Esophagus squamous epithelium (tissue), 5 donors: ENCODE measurements at regions not wholly inside any gene's neighbourhood (a gene's known extent, or its start where the extent isn't known, plus 50 kb on each side); places are given as distances from the start of the nearest gene placed in this dataset.

Experiments
- DNase-seq: peaks from one replicate; lab custom pipeline; 2025; lab: John Stamatoyannopoulos, UW
- H3K27ac ChIP-seq, 4 donors: fragments of 200-600 bp; sonication (generic); one replicate each; pipeline ENCODE4 v1.5.1; 2016 to 2019; ENCODE audit warnings: mild to moderate bottlenecking in 1 of 4
- H3K27me3 ChIP-seq, 4 donors: fragments of 200-600 bp; sonication (generic); 1 replicate in 3 of 4; 2 replicates in 1 of 4; pipeline versions ENCODE4 v1.5.1 to v1.6.0; 2017 to 2021; ENCODE audit warnings: antibody characterized with exemption in 1 of 4
- H3K36me3 ChIP-seq, 3 donors: fragments of 200-600 bp; sonication (generic); one replicate each; pipeline ENCODE4 v1.5.1; 2016 to 2019
- H3K4me1 ChIP-seq, 3 donors: fragments of 200-600 bp; sonication (generic); one replicate each; pipeline ENCODE4 v1.5.1; 2017 to 2019
- H3K4me3 ChIP-seq, 4 donors: fragments of 200-600 bp; sonication (generic); 1 replicate in 3 of 4; 2 replicates in 1 of 4; pipeline ENCODE4 v1.5.1; 2016 to 2019; ENCODE audit warnings: mild to moderate bottlenecking in 2 of 4, moderate library complexity in 1 of 4
- H3K9me3 ChIP-seq, 3 donors: fragments of 200-600 bp; sonication (generic); one replicate each; pipeline ENCODE4 v1.5.1; 2016 to 2019
- POLR2A ChIP-seq, 4 donors: fragments of 450-650 bp; IDR thresholded peaks; one replicate each; pipeline ENCODE4 v1.6.1; 2017; ENCODE audit warnings: antibody characterized with exemption in 4 of 4, mild to moderate bottlenecking in 4 of 4, moderate library complexity in 3 of 4
- WGBS, 2 donors: methylation state at CpG; one replicate each; pipeline ENCODE4 v1.1.5; 2018; 5-methylcytosine and 5-hydroxymethylcytosine counted together
- intact Hi-C: fragments of 100-400 bp; cut with DNase I; formaldehyde crosslinking; loops from one replicate; pipeline ENCODE4 v1.15.0; 2022
- TF ChIP-seq, protein P1 (sequence below), 6 experiments: fragments of 450-650 bp in 4 of 6; fragments of 200-600 bp in 2 of 6; sonication (generic) in 2 of 6; IDR thresholded peaks; one replicate each; pipeline ENCODE4 v1.5.1; 2016 to 2019; ENCODE audit warnings: antibody characterized with exemption in 6 of 6, mild to moderate bottlenecking in 4 of 6, moderate library complexity in 4 of 6
- donor health status: DM: yes; HTN: yes; CAD: no.

GRCh38 chr5:39519566-39520231 is 94.9 kb upstream of the DAB2 start:
- intact Hi-C loops = no loop called here
- no peak for TF ChIP-seq POLR2A (IDR thresholded peaks at IDR 0.05)
- TF ChIP-seq, protein P1, sequence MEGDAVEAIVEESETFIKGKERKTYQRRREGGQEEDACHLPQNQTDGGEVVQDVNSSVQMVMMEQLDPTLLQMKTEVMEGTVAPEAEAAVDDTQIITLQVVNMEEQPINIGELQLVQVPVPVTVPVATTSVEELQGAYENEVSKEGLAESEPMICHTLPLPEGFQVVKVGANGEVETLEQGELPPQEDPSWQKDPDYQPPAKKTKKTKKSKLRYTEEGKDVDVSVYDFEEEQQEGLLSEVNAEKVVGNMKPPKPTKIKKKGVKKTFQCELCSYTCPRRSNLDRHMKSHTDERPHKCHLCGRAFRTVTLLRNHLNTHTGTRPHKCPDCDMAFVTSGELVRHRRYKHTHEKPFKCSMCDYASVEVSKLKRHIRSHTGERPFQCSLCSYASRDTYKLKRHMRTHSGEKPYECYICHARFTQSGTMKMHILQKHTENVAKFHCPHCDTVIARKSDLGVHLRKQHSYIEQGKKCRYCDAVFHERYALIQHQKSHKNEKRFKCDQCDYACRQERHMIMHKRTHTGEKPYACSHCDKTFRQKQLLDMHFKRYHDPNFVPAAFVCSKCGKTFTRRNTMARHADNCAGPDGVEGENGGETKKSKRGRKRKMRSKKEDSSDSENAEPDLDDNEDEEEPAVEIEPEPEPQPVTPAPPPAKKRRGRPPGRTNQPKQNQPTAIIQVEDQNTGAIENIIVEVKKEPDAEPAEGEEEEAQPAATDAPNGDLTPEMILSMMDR (IDR thresholded peaks at IDR 0.05) = no peak
- Histone ChIP-seq H3K27ac (peak overlapping the region in 2 of 4 donors; percentile 31 to 57), H3K4me3 (no peak overlapping the region), H3K9me3 (no peaks in the 10 kb centered on the region), H3K36me3 (no peaks in the 10 kb centered on the region), H3K27me3 (no peaks in the 10 kb centered on the region), H3K4me1 (peaks cover 0 to 17% (median 0%) of the 10 kb centered on the region in 3 donors)
- WGBS, 2 donors = 45% methylated on average over 3 of the region's 3 CpGs
- DNase-seq = no peak

GRCh38 chr5:39519079-39519478 is 94.3 kb upstream of the DAB2 start:
- Histone ChIP-seq H3K4me3 (no peak overlapping the region), H3K9me3 (no peaks in the 10 kb centered on the region), H3K27me3 (no peaks in the 10 kb centered on the region), H3K27ac (no peak overlapping the region), H3K4me1 (peaks cover 0 to 17% (median 0%) of the 10 kb centered on the region in 3 donors), H3K36me3 (no peaks in the 10 kb centered on the region)
- no peak for DNase-seq
- intact Hi-C loops = no loop called here
- TF ChIP-seq, protein P1 (IDR thresholded peaks at IDR 0.05) = no peak
- no peak for TF ChIP-seq POLR2A (IDR thresholded peaks at IDR 0.05)

- no peak overlapping the region for H3K27ac ChIP-seq
- intact Hi-C loops = no loop called here
- no peaks in the 10 kb centered on the region for H3K36me3 ChIP-seq
- peaks cover 0 to 17% (median 0%) of the 10 kb centered on the region in 3 donors for H3K4me1 ChIP-seq
- DNase-seq = no peak
- no peak overlapping the region for H3K4me3 ChIP-seq
- TF ChIP-seq, protein P1 (IDR thresholded peaks at IDR 0.05) = no peak
- no peak for TF ChIP-seq POLR2A (IDR thresholded peaks at IDR 0.05)
- H3K9me3 ChIP-seq = no peaks in the 10 kb centered on the region
- no peaks in the 10 kb centered on the region for H3K27me3 ChIP-seq
- WGBS, 2 donors = 34 to 38% methylated on average over 3 of the region's 3 CpGs
These were observed 93.7 kb upstream of the DAB2 start for GRCh38 chr5:39518516-39518915.

DNA sequence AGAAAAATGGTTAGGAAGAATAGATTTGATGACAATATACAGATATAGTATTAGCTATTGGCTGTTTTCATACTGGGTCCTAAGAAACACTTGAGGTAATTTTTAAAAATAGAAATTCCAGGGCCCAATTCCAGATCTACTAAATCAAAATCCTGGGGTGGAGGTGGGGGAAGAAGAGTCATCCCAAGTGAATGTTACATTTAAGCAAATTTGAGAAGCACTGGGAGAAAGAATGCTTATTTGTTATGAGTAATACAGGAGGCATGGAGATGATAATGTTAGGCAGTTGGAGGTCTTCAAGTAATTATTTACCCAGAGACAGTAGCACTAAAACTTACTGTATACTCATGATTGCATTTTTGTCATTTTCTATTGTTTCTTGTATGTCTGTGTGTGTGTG is 93.0 kb upstream of the DAB2 start:
- no peak overlapping the region for H3K27ac ChIP-seq
- no peak for DNase-seq
- intact Hi-C loops = no loop called here
- H3K4me3 ChIP-seq = no peak overlapping the region
- peaks cover 0 to 17% (median 0%) of the 10 kb centered on the region in 3 donors for H3K4me1 ChIP-seq
- H3K36me3 ChIP-seq = no peaks in the 10 kb centered on the region
- H3K27me3 ChIP-seq = no peaks in the 10 kb centered on the region
- no peaks in the 10 kb centered on the region for H3K9me3 ChIP-seq
- TF ChIP-seq, protein P1 (IDR thresholded peaks at IDR 0.05) = no peak
- TF ChIP-seq POLR2A (IDR thresholded peaks at IDR 0.05) = no peak

GRCh38 chr5:39515881-39516280 is 91.1 kb upstream of the DAB2 start:
- intact Hi-C loops = no loop called here
- WGBS, 2 donors = 84 to 89% methylated on average over 4 of the region's 4 CpGs
- H3K36me3 ChIP-seq = no peaks in the 10 kb centered on the region
- no peaks in the 10 kb centered on the region for H3K9me3 ChIP-seq
- DNase-seq = no peak
- H3K27ac ChIP-seq = no peak overlapping the region
- H3K4me1 ChIP-seq = peaks cover 0 to 17% (median 0%) of the 10 kb centered on the region in 3 donors
- no peak for TF ChIP-seq POLR2A (IDR thresholded peaks at IDR 0.05)
- TF ChIP-seq, protein P1 (IDR thresholded peaks at IDR 0.05) = no peak
- H3K4me3 ChIP-seq = no peak overlapping the region
- no peaks in the 10 kb centered on the region for H3K27me3 ChIP-seq
